H1 (cell line): ENCODE measurements at regions not wholly inside any gene's neighbourhood (a gene's known extent, or its start where the extent isn't known, plus 50 kb on each side); places are given as distances from the start of the nearest gene placed in this dataset.

Experiments
- CTCF ChIA-PET: fragments of 300-600 bp; sonication (Branson Sonifier 250); formaldehyde crosslinking; loops from one replicate; lab custom pipeline; 2021; ENCODE audit not compliant: partially characterized antibody; lab: Charles Lee
- POLR2A ChIA-PET: fragments of 300-600 bp; sonication (Branson Sonifier 250); formaldehyde crosslinking; loops from one replicate; lab custom pipeline; 2021; ENCODE audit warnings: inconsistent platforms; ENCODE audit not compliant: partially characterized antibody; lab: Charles Lee
- DNase-seq, 2 experiments: peaks; one replicate each; pipeline versions ENCODE4 v3.0.0 to v3.0.0-alpha.2; 2010 to 2022; ENCODE audit warnings: low spot score in 2 of 2, low read depth in 1 of 2, mixed read lengths in 1 of 2
- FAIRE-seq: peaks from 2 replicates; lab custom pipeline; 2011; peaks lifted over from hg19 to GRCh38; lab: Jason Lieb, UNC
- H2AFZ ChIP-seq: 2 replicates; pipeline ENCODE4 v1.8.1; 2012; ENCODE audit warnings: low read length, inconsistent platforms
- H2AK5ac ChIP-seq: 2 replicates; pipeline ENCODE4 v1.6.1; 2013; ENCODE audit warnings: low read depth, low read length
- H2BK120ac ChIP-seq: replicated peaks from 2 replicates; pipeline ENCODE3; 2013; ENCODE audit warnings: low read depth, low read length, inconsistent platforms
- H2BK12ac ChIP-seq: 2 replicates; pipeline ENCODE4 v1.6.1; 2013; ENCODE audit warnings: low read depth, low read length
- H2BK15ac ChIP-seq: 2 replicates; pipeline ENCODE4 v1.6.1; 2013; ENCODE audit warnings: low read length
- H2BK20ac ChIP-seq: 2 replicates; pipeline ENCODE4 v1.6.1; 2013; ENCODE audit warnings: low read length
- H2BK5ac ChIP-seq: 2 replicates; pipeline ENCODE4 v1.6.1; 2013; ENCODE audit warnings: low read depth, low read length
- H3K14ac ChIP-seq: 2 replicates; pipeline ENCODE4 v1.6.1; 2013; ENCODE audit warnings: inconsistent platforms; ENCODE audit not compliant: insufficient read length
- H3K18ac ChIP-seq: 2 replicates; pipeline ENCODE4 v1.6.1; 2013; ENCODE audit warnings: low read length; ENCODE audit errors: extremely low read depth
- H3K23ac ChIP-seq: 2 replicates; pipeline ENCODE4 v1.6.1; 2013; ENCODE audit warnings: inconsistent platforms; ENCODE audit not compliant: insufficient read length
- H3K23me2 ChIP-seq: 2 replicates; pipeline ENCODE4 v1.6.1; 2013; ENCODE audit warnings: low read depth, low read length
- H3K27ac ChIP-seq: 2 replicates; pipeline ENCODE4 v1.6.1; 2011; ENCODE audit warnings: low read depth, low read length, inconsistent platforms
- H3K27me3 ChIP-seq, 4 experiments: replicated peaks in 1 of 4; 1 replicate in 1 of 4; 2 replicates in 3 of 4; pipeline versions ENCODE4 v1.6.1 to v1.8.1; 2011 to 2013; ENCODE audit warnings: low read length in 3 of 4, mild to moderate bottlenecking in 3 of 4, inconsistent platforms in 2 of 4, mixed read lengths in 2 of 4, moderate library complexity in 1 of 4; ENCODE audit not compliant: control insufficient read depth in 3 of 4, insufficient read depth in 3 of 4; ENCODE audit errors: extremely low read depth in 1 of 4
- H3K36me3 ChIP-seq, 4 experiments: 2 replicates each; pipeline versions ENCODE4 v1.6.1 to v1.8.1; 2011 to 2013; ENCODE audit warnings: mild to moderate bottlenecking in 4 of 4, low read length in 3 of 4, moderate library complexity in 2 of 4, control low read depth in 1 of 4, inconsistent platforms in 1 of 4; ENCODE audit not compliant: insufficient read depth in 4 of 4, control insufficient read depth in 2 of 4
- H3K4ac ChIP-seq: replicated peaks from 2 replicates; pipeline ENCODE3; 2013; ENCODE audit warnings: low read length, low read depth, mixed read lengths, inconsistent platforms; ENCODE audit not compliant: insufficient read length
- H3K4me1 ChIP-seq, 4 experiments: replicated peaks in 1 of 4; 1 replicate in 1 of 4; 2 replicates in 3 of 4; pipeline versions ENCODE4 v1.6.1 to v1.8.1; 2011 to 2013; ENCODE audit warnings: low read length in 3 of 4, inconsistent platforms in 2 of 4, mixed read lengths in 1 of 4; ENCODE audit not compliant: insufficient read depth in 4 of 4, control insufficient read depth in 3 of 4
- H3K4me2 ChIP-seq, 2 experiments: 2 replicates each; pipeline versions ENCODE4 v1.6.1 to v1.8.1; 2011 to 2013; ENCODE audit warnings: low read depth in 2 of 2, low read length in 2 of 2, control low read depth in 1 of 2, inconsistent platforms in 1 of 2, mild to moderate bottlenecking in 1 of 2; ENCODE audit not compliant: insufficient read depth in 1 of 2
- H3K4me3 ChIP-seq, 4 experiments: fragments of 200-600, 300-600 bp in 1 of 4; sonication (generic), shearing (Covaris generic), sonication (Bioruptor Twin) in 1 of 4; 2 replicates each; pipeline versions ENCODE4 v1.5.1 to v1.8.1; 2011 to 2016; ENCODE audit warnings: low read length in 4 of 4, low read depth in 3 of 4, control low read depth in 2 of 4, inconsistent platforms in 2 of 4, mild to moderate bottlenecking in 2 of 4, mixed read lengths in 1 of 4, moderate library complexity in 1 of 4; ENCODE audit not compliant: insufficient read depth in 2 of 4; ENCODE audit errors: extremely low read depth in 1 of 4
- H3K56ac ChIP-seq: replicated peaks from 2 replicates; pipeline ENCODE3; 2013; ENCODE audit warnings: low read depth, mild to moderate bottlenecking, mixed read lengths, low read length, inconsistent platforms; ENCODE audit not compliant: insufficient read length
- H3K79me1 ChIP-seq: 2 replicates; pipeline ENCODE4 v1.6.1; 2013; ENCODE audit warnings: low read depth, low read length, control low read depth
- H3K79me2 ChIP-seq, 2 experiments: 2 replicates each; pipeline versions ENCODE4 v1.6.1 to v1.8.1; 2012 to 2013; ENCODE audit warnings: low read length in 2 of 2, mild to moderate bottlenecking in 2 of 2, inconsistent platforms in 1 of 2; ENCODE audit not compliant: insufficient read depth in 2 of 2, control insufficient read depth in 1 of 2
- H3K9ac ChIP-seq, 4 experiments: replicated peaks in 1 of 4; 1 replicate in 1 of 4; 2 replicates in 3 of 4; pipeline versions ENCODE4 v1.6.1 to v1.8.1; 2011 to 2013; ENCODE audit warnings: low read depth in 3 of 4, low read length in 3 of 4, control low read depth in 2 of 4, mild to moderate bottlenecking in 2 of 4, moderate library complexity in 2 of 4, inconsistent platforms in 1 of 4; ENCODE audit errors: extremely low read depth in 1 of 4
- H3K9me3 ChIP-seq, 2 experiments: 2 replicates each; pipeline versions ENCODE4 v1.6.1 to v1.8.1; 2012 to 2013; ENCODE audit warnings: mild to moderate bottlenecking in 2 of 2, moderate library complexity in 2 of 2, control low read depth in 1 of 2, inconsistent platforms in 1 of 2, low read depth in 1 of 2, low read length in 1 of 2, mixed read lengths in 1 of 2; ENCODE audit not compliant: insufficient read depth in 2 of 2
- H4K20me1 ChIP-seq, 2 experiments: replicated peaks in 1 of 2; 2 replicates each; pipeline versions ENCODE3 to v1.8.1; 2011 to 2013; ENCODE audit warnings: inconsistent platforms in 2 of 2, low read length in 2 of 2, mild to moderate bottlenecking in 1 of 2; ENCODE audit not compliant: insufficient read depth in 2 of 2, control insufficient read depth in 1 of 2
- H4K5ac ChIP-seq: 2 replicates; pipeline ENCODE4 v1.6.1; 2013; ENCODE audit warnings: low read length, low read depth, mixed read lengths, inconsistent platforms; ENCODE audit not compliant: insufficient read length
- H4K8ac ChIP-seq: 2 replicates; pipeline ENCODE4 v1.8.0; 2013; ENCODE audit warnings: mild to moderate bottlenecking, moderate library complexity, low read length, inconsistent platforms; ENCODE audit not compliant: insufficient read depth; ENCODE audit errors: extremely low read depth
- H4K91ac ChIP-seq: replicated peaks from 2 replicates; pipeline ENCODE3; 2013; ENCODE audit warnings: low read length, mixed read lengths, inconsistent platforms; ENCODE audit not compliant: insufficient read length
- CHD1 ChIP-seq: IDR thresholded peaks from 2 replicates; pipeline ENCODE4 v1.6.1; 2012; ENCODE audit warnings: low read depth, low read length, improper control_type of control experiment
- CREB1 ChIP-seq: IDR thresholded peaks from 2 replicates; pipeline ENCODE4 v1.6.1; 2012; ENCODE audit warnings: inconsistent platforms
- HDAC2 ChIP-seq, 2 experiments: fragments of 300-600 bp in 1 of 2; sonication (generic) in 1 of 2; IDR thresholded peaks; 2 replicates each; pipeline ENCODE4 v1.6.1; 2011 to 2012; ENCODE audit warnings: low read depth in 2 of 2, low read length in 2 of 2, mild to moderate bottlenecking in 2 of 2, moderate library complexity in 2 of 2, borderline replicate concordance in 1 of 2, inconsistent platforms in 1 of 2
- KDM4A ChIP-seq: IDR thresholded peaks from one replicate; pipeline ENCODE4 v1.7.1; 2012; ENCODE audit warnings: low read depth, mild to moderate bottlenecking, moderate library complexity, low read length, inconsistent platforms; ENCODE audit not compliant: severe bottlenecking

GRCh38 chr18:44624052-44624451 lies 56.6 kb upstream of the SETBP1 start:
- no peak overlapping the region for H2BK20ac ChIP-seq
- H3K4me3 ChIP-seq = no peak overlapping the region
- H3K79me1 ChIP-seq = no peaks in the 10 kb centered on the region
- DNase-seq (no peak), FAIRE-seq (no peak)
- no peak overlapping the region for H3K56ac ChIP-seq
- no peak overlapping the region for H2BK15ac ChIP-seq
- H3K36me3 ChIP-seq = no peaks in the 10 kb centered on the region
- no peak overlapping the region for H2BK5ac ChIP-seq
- POLR2A ChIA-PET = no interaction called here
- no peak overlapping the region for H3K23ac ChIP-seq
- no peak overlapping the region for H3K18ac ChIP-seq
- H3K4ac ChIP-seq = no peak overlapping the region
- no peak overlapping the region for H3K4me2 ChIP-seq
- H2BK12ac ChIP-seq = no peak overlapping the region
- no peak overlapping the region for H2AFZ ChIP-seq
- H3K9me3 ChIP-seq = no peaks in the 10 kb centered on the region
- H3K14ac ChIP-seq = no peak overlapping the region
- no peak overlapping the region for H4K8ac ChIP-seq
- no peak overlapping the region for H2BK120ac ChIP-seq
- no peak overlapping the region for H4K91ac ChIP-seq
- TF ChIP-seq KDM4A = no peak
- no peak for TF ChIP-seq CREB1
- no peak for TF ChIP-seq CHD1
- TF ChIP-seq HDAC2 (IDR thresholded peaks at IDR 0.05; ENCODE audit: borderline replicate concordance in 1 of 2, low read depth in 2 of 2, low read length in 2 of 2) = no peak
- H2AK5ac ChIP-seq = no peak overlapping the region
- H3K9ac ChIP-seq = no peak overlapping the region
- no peak overlapping the region for H3K27ac ChIP-seq
- peaks cover 0 to 5% (median 2%) of the 10 kb centered on the region in 4 experiments; a peak in 2 of 7 replicates for H3K4me1 ChIP-seq
- H4K20me1 ChIP-seq = no peaks in the 10 kb centered on the region
- H4K5ac ChIP-seq = no peak overlapping the region
- H3K27me3 ChIP-seq = no peaks in the 10 kb centered on the region
- H3K23me2 ChIP-seq = no peaks in the 10 kb centered on the region
- H3K79me2 ChIP-seq = no peaks in the 10 kb centered on the region
- CTCF ChIA-PET = interaction anchor here (2.2 kb wide), 1 partner anchor 45 kb away, joined by 7 read pairs; no protein-coding TSS in a partner anchor
